Fibroblast of lung (primary cell): ENCODE measurements at regions not wholly inside any gene's neighbourhood (a gene's known extent, or its start where the extent isn't known, plus 50 kb on each side); places are given as distances from the start of the nearest gene placed in this dataset.

ENCODE experiments used
- EZH2 ChIP-seq: IDR thresholded peaks from 2 replicates; pipeline ENCODE4 v1.5.1; 2012; ENCODE audit warnings: low read length, control low read depth, mild to moderate bottlenecking; ENCODE audit errors: missing control alignments
- TF ChIP-seq, protein P1 (sequence below), 2 donors: IDR thresholded peaks in 1 of 2; conservative IDR thresholded peaks in 1 of 2; 1 replicate in 1 of 2; 2 replicates in 1 of 2; pipeline ENCODE4 v1.5.1; 2011 to 2012; ENCODE audit warnings: low read length in 2 of 2, control low read depth in 1 of 2, inconsistent platforms in 1 of 2, low read depth in 1 of 2, mild to moderate bottlenecking in 1 of 2

DNA sequence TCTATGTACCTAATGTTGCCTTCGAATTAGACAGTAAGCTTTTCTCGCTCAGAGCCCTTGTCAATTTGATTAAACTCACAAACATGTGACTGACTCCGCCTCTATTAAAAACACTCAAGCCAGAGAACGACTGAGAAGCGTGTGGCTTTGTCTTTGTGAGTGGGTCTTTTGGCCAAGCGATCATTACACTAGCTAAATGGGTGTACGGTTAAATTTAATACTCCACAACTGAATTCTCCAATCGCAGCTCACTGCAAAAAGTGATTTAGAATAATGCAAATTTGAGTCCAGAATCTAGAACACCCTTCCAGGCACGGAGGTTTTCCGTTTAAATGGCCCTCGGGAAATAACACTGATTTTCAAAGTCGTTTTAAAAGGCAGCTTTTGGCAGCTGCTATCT is 253.7 kb downstream of the EFCAB11 start:
- TF ChIP-seq, protein P1, sequence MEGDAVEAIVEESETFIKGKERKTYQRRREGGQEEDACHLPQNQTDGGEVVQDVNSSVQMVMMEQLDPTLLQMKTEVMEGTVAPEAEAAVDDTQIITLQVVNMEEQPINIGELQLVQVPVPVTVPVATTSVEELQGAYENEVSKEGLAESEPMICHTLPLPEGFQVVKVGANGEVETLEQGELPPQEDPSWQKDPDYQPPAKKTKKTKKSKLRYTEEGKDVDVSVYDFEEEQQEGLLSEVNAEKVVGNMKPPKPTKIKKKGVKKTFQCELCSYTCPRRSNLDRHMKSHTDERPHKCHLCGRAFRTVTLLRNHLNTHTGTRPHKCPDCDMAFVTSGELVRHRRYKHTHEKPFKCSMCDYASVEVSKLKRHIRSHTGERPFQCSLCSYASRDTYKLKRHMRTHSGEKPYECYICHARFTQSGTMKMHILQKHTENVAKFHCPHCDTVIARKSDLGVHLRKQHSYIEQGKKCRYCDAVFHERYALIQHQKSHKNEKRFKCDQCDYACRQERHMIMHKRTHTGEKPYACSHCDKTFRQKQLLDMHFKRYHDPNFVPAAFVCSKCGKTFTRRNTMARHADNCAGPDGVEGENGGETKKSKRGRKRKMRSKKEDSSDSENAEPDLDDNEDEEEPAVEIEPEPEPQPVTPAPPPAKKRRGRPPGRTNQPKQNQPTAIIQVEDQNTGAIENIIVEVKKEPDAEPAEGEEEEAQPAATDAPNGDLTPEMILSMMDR (conservative IDR thresholded peaks at IDR 0.05 in 1 of 2, IDR thresholded peaks at IDR 0.05 in 1 of 2; ENCODE audit: low read depth in 1 of 2, low read length in 2 of 2): no peak
- no peak for TF ChIP-seq EZH2
